Heart right ventricle (tissue), 16 donors: ENCODE measurements at regions not wholly inside any gene's neighbourhood (a gene's known extent, or its start where the extent isn't known, plus 50 kb on each side); places are given as distances from the start of the nearest gene placed in this dataset.

Experiments
- ATAC-seq, 8 donors: fragments of 200-7000 bp; cut with Tn5 transposase; one replicate each; pipeline ENCODE4 v1.9.1; 2020; ENCODE audit warnings: mild to moderate bottlenecking in 8 of 8, moderate library complexity in 8 of 8, moderate number of reproducible peaks in 1 of 8
- DNase-seq, 2 donors: peaks; one replicate each; pipeline ENCODE4 v3.0.0-alpha.2; 2020
- H3K27ac ChIP-seq, 10 donors: fragments of 200-600 bp; sonication (generic) in 2 of 10; one replicate each; pipeline versions ENCODE4 v1.5.0 to v1.8.0; 2020 to 2022; ENCODE audit warnings: mild to moderate bottlenecking in 3 of 10
- H3K27me3 ChIP-seq, 7 donors: fragments of 200-600 bp; one replicate each; pipeline ENCODE4 v1.8.0; 2021 to 2022; ENCODE audit warnings: mild to moderate bottlenecking in 2 of 7
- H3K36me3 ChIP-seq, 9 donors: fragments of 200-600 bp; sonication (generic) in 1 of 9; one replicate each; pipeline versions ENCODE4 v1.5.0 to v1.8.0; 2020 to 2022; ENCODE audit warnings: mild to moderate bottlenecking in 2 of 9
- H3K4me1 ChIP-seq, 9 donors: fragments of 200-600 bp; sonication (generic) in 1 of 9; one replicate each; pipeline versions ENCODE4 v1.5.0 to v1.8.0; 2020 to 2022; ENCODE audit warnings: mild to moderate bottlenecking in 4 of 9
- H3K4me3 ChIP-seq, 10 donors: fragments of 200-600 bp; sonication (generic) in 2 of 10; one replicate each; pipeline versions ENCODE4 v1.5.0 to v1.8.0; 2020 to 2022; ENCODE audit warnings: mild to moderate bottlenecking in 7 of 10, moderate library complexity in 2 of 10
- H3K9me3 ChIP-seq, 11 donors: fragments of 200-600 bp in 10 of 11; sonication (generic) in 2 of 11; one replicate each; pipeline versions ENCODE4 v1.5.0 to v1.8.0; 2013 to 2022; ENCODE audit warnings: mild to moderate bottlenecking in 2 of 11, control low read depth in 1 of 11, moderate library complexity in 1 of 11
- WGBS, 2 donors: extraction: QIAGEN DNeasy Blood & Tissue Kit; methylation state at CpG; one replicate each; pipeline ENCODE4 v1.1.7; 2013; ENCODE audit warnings: inconsistent platforms in 1 of 2; 5-methylcytosine and 5-hydroxymethylcytosine counted together
- intact Hi-C, 10 donors: fragments of 100-400 bp; cut with DNase I; formaldehyde crosslinking; loops; one replicate each; pipeline versions ENCODE4 v1.11.1 to v1.14.2; 2022
- TF ChIP-seq, protein P1 (sequence below), 9 donors: fragments of 200-600 bp; sonication (generic) in 2 of 9; IDR thresholded peaks; one replicate each; pipeline versions ENCODE4 v1.5.0 to v1.8.0; 2021 to 2022; ENCODE audit warnings: antibody characterized with exemption in 9 of 9, mild to moderate bottlenecking in 5 of 9, moderate library complexity in 1 of 9
- donor health status: Arrhythmogenic right ventricular cardiomyopathy.
- donor health status: ischemic (EF 13 %, LVEDD 7.1; RV severe dilation, severe dysfunction).
- donor health status: healthy with polysubstance abuse.
- donor health status: DM: no; HTN: yes; CAD: no.
- donor health status: DM: no; HTN: no; CAD: no.
- donor health status: ischemic (EF 25% LVEDD 6.9; RV normal size, moderate dysfunction).
- donor health status: ischemic (EF 25% LVEDD 5.7; RV mildly dilated, moderate dysfunction).
- donor health status: healthy.
- donor health status: DM: yes; HTN: yes; CAD: no.
- donor health status: Ischemic cardiomyopathy.
- donor health status: ischemic (EF 35%, LVEDD 5.7; RV mildly dilated, moderate dysfunction).
- donor health status: nonischemic (EF 11% LVEDD 7.7; RV severe dilation, severe dysfunction).
- donor health status: DM: yes; HTN: yes; CAD: no.
- donor health status: PGD.
- donor health status: ischemic (EF 29% LVEDD 5.4; RV normal size, mild dysfunction).
- donor health status: nonischemic (EF 23%, LVEDD 6.1; RV moderate dilation, normal function).

DNA sequence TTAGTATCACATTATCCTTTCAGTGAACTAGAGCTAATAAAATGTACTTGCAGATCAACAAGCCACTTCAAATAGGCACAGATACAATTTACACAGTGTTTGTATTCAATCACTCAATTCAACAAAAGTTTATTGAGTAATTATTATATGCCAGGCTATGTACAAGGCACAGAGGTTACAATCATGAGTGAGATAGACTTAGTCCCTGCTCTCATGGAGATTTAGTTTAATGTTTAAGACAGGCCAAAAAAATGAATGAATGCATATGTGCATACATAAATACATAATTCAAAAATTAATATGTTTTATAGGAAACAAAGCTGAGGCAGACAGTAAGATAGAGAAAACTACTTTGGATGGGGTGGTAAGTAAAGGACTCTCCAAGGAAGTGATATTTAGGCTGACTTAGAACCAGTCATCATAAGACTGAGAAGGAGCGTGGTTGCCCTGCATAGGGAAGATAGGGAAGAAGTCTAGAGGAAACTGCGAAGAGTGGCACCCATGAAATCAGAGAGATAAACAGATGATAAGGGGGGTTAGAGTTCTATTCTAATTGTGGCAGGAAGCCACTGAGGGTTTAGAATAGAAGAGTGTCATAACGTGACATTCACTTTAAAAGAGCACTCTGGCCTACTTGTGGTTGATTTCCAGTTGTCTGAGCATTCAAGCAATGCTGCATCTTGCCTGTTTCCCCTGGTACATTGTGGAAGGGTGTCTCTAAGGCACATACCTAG is 49.7 kb upstream of the GRAMD2B start:
- Histone ChIP-seq H3K9me3 (no peaks in the 10 kb centered on the region), H3K36me3 (no peaks in the 10 kb centered on the region), H3K27ac (no peak overlapping the region), H3K4me3 (no peak overlapping the region), H3K4me1 (peaks cover 0 to 11% (median 0%) of the 10 kb centered on the region in 9 donors), H3K27me3 (no peaks in the 10 kb centered on the region)
- ATAC-seq (no peak), DNase-seq (no peak)
- TF ChIP-seq, protein P1, sequence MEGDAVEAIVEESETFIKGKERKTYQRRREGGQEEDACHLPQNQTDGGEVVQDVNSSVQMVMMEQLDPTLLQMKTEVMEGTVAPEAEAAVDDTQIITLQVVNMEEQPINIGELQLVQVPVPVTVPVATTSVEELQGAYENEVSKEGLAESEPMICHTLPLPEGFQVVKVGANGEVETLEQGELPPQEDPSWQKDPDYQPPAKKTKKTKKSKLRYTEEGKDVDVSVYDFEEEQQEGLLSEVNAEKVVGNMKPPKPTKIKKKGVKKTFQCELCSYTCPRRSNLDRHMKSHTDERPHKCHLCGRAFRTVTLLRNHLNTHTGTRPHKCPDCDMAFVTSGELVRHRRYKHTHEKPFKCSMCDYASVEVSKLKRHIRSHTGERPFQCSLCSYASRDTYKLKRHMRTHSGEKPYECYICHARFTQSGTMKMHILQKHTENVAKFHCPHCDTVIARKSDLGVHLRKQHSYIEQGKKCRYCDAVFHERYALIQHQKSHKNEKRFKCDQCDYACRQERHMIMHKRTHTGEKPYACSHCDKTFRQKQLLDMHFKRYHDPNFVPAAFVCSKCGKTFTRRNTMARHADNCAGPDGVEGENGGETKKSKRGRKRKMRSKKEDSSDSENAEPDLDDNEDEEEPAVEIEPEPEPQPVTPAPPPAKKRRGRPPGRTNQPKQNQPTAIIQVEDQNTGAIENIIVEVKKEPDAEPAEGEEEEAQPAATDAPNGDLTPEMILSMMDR (IDR thresholded peaks at IDR 0.05) = no peak
- intact Hi-C loops = loop anchor here in 2 of 10 donors (5.0 to 10.0 kb wide), 2 partner anchors 49 to 51 kb away; partner anchors contain the start of gene GRAMD2B (in 2 of the 2)
- WGBS, 2 donors = 79 to 83% methylated on average over 3 of the region's 3 CpGs
